Activated CD4-positive, alpha-beta T cell treated with anti-CD3 and anti-CD28 coated beads for 36 hours (primary cell): ENCODE measurements at regions not wholly inside any gene's neighbourhood (a gene's known extent, or its start where the extent isn't known, plus 50 kb on each side); places are given as distances from the start of the nearest gene placed in this dataset.

ENCODE experiments used
- ATAC-seq: fragments of 200-7000 bp; cut with Tn5 transposase; one replicate; pipeline ENCODE4 v1.10.0; 2021; ENCODE audit warnings: mild to moderate bottlenecking, moderate library complexity
- CTCF ChIA-PET: fragments of 350-600 bp; sonication (Branson Sonifier 250); formaldehyde crosslinking; loops from one replicate; lab custom pipeline; 2021; ENCODE audit warnings: antibody characterized with exemption; lab: Charles Lee
- POLR2A ChIA-PET: fragments of 350-600 bp; sonication (Branson Sonifier 250); formaldehyde crosslinking; loops from one replicate; lab custom pipeline; 2021; ENCODE audit warnings: antibody characterized with exemption, inconsistent platforms; lab: Charles Lee
- DNase-seq: peaks from one replicate; pipeline ENCODE4 v3.0.0-alpha.2; 2020
- H3K27ac Mint-ChIP-seq: one replicate; pipeline ENCODE4 v1.8.0; 2021; ENCODE audit warnings: mixed read lengths
- H3K27me3 Mint-ChIP-seq: one replicate; pipeline ENCODE4 v1.8.0; 2021; ENCODE audit warnings: mixed read lengths
- H3K36me3 Mint-ChIP-seq: one replicate; pipeline ENCODE4 v1.8.0; 2021; ENCODE audit warnings: low read depth, mixed read lengths
- H3K4me1 Mint-ChIP-seq: one replicate; pipeline ENCODE4 v1.8.0; 2021; ENCODE audit warnings: mixed read lengths
- H3K4me3 Mint-ChIP-seq: one replicate; pipeline ENCODE4 v1.8.0; 2021; ENCODE audit warnings: mild to moderate bottlenecking, moderate library complexity, mixed read lengths
- H3K9me3 Mint-ChIP-seq: one replicate; pipeline ENCODE4 v1.8.0; 2021; ENCODE audit warnings: low read depth, mixed read lengths
- intact Hi-C, 2 experiments: fragments of 100-400 bp; cut with DNase I in 1 of 2; cut with micrococcal nuclease in 1 of 2; formaldehyde crosslinking; loops; one replicate each; pipeline versions ENCODE4 v1.14.2 to v1.15.1; 2022 to 2024; cut with DNase I, micrococcal nuclease

DNA sequence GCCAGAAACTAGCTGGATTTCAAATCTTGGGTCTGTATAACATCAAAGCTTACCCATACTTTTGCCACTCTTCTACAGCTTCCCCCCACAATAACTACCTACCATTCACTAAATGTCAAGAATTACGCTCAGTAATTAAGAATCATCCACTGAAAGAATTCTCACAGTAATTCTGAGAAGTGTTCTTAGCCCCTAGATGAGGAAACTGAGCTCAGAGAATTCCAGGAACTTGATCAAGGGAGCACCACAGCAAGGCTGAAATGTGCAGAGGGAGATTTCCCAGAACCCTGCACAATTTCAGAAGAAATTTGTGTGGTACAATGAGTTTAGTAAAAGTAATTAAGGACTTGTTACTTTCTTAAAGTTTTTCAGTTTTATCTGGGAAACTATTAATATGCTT lies 194.5 kb upstream of the STK17B start:
- POLR2A ChIA-PET, result no interaction called here
- intact Hi-C loops, result no loop called here
- DNase-seq (no peak), ATAC-seq (no peak)
- peaks cover 15% of the 10 kb centered on the region for H3K9me3 Mint-ChIP-seq
- CTCF ChIA-PET, result interaction anchor here (1.2 kb wide), 1 partner anchor 288 kb away, joined by 6 read pairs; no protein-coding TSS in a partner anchor
- no peak overlapping the region for H3K27ac Mint-ChIP-seq
- no peaks in the 10 kb centered on the region for H3K36me3 Mint-ChIP-seq
- peaks cover 2% of the 10 kb centered on the region for H3K4me1 Mint-ChIP-seq
- H3K27me3 Mint-ChIP-seq, result no peaks in the 10 kb centered on the region
- no peak overlapping the region for H3K4me3 Mint-ChIP-seq

DNA sequence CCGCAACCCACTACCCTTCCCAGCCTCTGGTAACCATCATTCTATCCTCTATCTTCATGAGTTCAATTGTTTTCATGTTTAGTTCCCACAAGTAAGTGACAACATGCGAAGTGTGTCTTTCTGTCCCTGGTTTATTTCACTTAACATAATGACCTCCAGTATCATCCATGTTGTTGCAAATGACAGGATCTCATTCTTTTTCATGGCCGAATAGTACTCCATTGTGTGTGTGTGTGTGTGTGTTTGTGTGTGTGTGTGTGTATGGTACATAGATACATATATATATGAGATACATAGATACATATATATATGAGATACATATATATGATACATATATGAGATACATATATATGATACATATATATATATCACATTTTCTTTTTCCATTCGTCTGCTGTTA lies 196.3 kb upstream of the STK17B start:
- DNase-seq (no peak), ATAC-seq (no peak)
- H3K27me3 Mint-ChIP-seq, result no peaks in the 10 kb centered on the region
- CTCF ChIA-PET, result no interaction called here
- H3K36me3 Mint-ChIP-seq, result no peaks in the 10 kb centered on the region
- peaks cover 2% of the 10 kb centered on the region for H3K4me1 Mint-ChIP-seq
- H3K27ac Mint-ChIP-seq, result no peak overlapping the region
- POLR2A ChIA-PET, result no interaction called here
- H3K4me3 Mint-ChIP-seq, result no peak overlapping the region
- intact Hi-C loops, result no loop called here
- peaks cover 15% of the 10 kb centered on the region for H3K9me3 Mint-ChIP-seq

DNA sequence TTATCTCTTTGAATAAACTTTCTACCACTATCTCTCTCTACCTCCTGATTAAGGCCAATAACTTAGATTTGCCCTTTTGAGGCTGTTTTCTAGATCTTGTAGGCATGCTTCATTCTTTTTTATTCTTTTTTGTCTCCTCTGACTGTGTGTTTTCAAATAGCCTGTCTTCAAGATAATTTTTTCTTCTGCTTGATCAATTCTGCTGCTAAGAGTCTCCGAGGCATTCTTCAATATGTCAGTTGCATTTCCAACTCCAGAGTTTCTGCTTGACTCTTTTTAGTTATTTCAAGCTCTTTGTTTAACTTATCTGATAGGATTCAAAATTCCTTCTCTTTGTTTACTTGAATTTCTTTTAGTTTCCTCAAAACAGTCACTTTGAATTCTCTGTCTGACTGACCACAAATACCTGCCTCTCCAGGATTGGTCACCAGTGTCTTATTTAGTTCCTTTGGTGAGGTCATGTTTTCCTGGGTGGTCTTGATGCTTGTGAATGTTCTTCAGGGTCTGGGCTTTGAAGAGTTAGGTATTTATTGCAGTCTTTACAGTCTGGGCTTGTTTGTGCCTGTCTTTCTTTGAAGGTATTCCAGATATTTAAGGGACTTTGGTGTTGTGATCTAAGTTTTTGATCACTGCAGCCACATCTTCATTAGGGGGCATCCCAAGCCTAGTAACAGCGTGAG lies 197.3 kb upstream of the STK17B start:
- H3K36me3 Mint-ChIP-seq, result no peaks in the 10 kb centered on the region
- no peaks in the 10 kb centered on the region for H3K27me3 Mint-ChIP-seq
- H3K27ac Mint-ChIP-seq, result no peak overlapping the region
- DNase-seq (no peak), ATAC-seq (no peak)
- intact Hi-C loops, result no loop called here
- peaks cover 2% of the 10 kb centered on the region for H3K4me1 Mint-ChIP-seq
- peaks cover 15% of the 10 kb centered on the region for H3K9me3 Mint-ChIP-seq
- ChIA-PET POLR2A (no interaction called here), CTCF (no interaction called here)
- no peak overlapping the region for H3K4me3 Mint-ChIP-seq

DNA sequence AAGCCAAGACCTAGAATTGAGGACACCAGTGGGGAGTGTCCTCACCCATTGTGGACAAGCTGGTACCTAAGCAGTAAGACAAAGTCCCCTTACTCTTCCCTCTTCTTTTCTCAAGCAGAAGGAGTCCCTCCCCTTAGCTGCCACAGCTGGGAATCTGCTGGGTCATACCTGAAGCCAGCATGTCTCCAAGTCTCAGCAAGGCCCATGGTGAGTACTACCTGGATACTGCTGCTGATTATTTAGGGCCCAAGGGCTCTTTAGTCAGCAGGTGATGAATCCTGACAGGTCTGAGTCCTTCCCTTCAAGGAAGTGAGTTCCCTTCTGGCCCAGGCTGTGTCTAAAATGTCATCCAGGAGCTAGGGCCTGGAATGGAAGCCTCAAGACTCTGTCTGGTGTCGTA lies 198.6 kb upstream of the STK17B start:
- intact Hi-C loops, result no loop called here
- Mint-ChIP-seq H3K27me3 (peaks cover 2% of the 10 kb centered on the region), H3K4me3 (no peak overlapping the region), H3K27ac (no peak overlapping the region), H3K36me3 (no peaks in the 10 kb centered on the region), H3K4me1 (peaks cover 2% of the 10 kb centered on the region), H3K9me3 (peaks cover 15% of the 10 kb centered on the region)
- ATAC-seq (no peak), DNase-seq (no peak)
- POLR2A ChIA-PET, result no interaction called here
- CTCF ChIA-PET, result interaction anchor here (1.4 kb wide), 1 partner anchor 83 kb away, joined by 4 read pairs; no protein-coding TSS in a partner anchor

DNA sequence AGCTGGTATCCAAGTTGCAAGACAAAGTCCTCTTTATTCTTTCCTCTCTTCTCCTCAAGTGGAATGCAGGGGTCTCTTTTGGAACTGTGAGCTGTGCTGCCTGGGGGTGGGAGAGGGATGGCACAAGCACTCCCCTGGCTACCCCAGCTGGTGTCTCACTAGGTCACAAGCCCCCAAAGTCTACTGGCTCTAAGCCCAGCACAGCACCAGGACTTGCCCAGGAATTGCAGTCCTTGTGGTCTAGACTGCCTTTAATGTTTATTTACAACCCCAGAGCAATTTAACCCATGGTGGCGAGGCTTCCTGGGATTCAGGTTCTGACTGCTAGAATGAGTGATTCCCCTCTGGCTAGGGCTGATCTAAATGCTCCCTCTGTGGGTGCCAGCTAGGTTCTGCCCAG lies 199.0 kb upstream of the STK17B start:
- CTCF ChIA-PET, result interaction anchor here (1.4 kb wide), 1 partner anchor 83 kb away, joined by 4 read pairs; no protein-coding TSS in a partner anchor

DNA sequence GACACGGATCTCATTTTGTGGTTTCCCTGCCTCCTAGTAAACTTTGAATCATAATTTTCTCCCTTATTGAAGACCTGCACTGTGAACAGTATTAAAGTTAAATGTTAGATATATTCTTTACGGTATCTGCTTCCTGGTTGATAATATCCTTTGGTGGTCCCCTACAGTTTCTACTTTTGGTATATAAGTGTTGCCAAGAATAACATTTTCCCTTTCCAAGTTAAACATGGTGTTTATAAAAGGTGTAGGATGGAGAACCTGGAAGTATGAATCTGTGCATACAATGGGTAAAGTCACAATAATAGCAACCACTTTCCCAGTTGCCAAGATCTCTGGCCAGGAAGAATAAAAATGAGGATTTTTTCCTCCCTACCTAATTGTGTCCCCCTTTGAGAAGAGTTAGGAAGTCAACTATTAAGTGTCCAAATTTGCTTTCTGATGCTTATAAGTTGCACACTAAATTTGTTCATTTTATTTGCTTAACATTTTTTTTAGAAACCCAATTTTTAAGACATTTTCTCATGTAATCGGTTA lies 201.0 kb upstream of the STK17B start:
- no peak overlapping the region for H3K4me3 Mint-ChIP-seq
- CTCF ChIA-PET, result interaction anchor here (1.2 to 1.3 kb wide), 3 partner anchors 8 to 294 kb away, joined by 3 to 6 read pairs (median 3); no protein-coding TSS in a partner anchor

More for the DNA sequence above, 199.0 kb upstream of the STK17B start:
- intact Hi-C loops, result no loop called here
- H3K36me3 Mint-ChIP-seq, result no peaks in the 10 kb centered on the region
- ATAC-seq, result no peak
- DNase-seq, result no peak
- H3K4me3 Mint-ChIP-seq, result no peak overlapping the region
- peaks cover 2% of the 10 kb centered on the region for H3K27me3 Mint-ChIP-seq
- H3K4me1 Mint-ChIP-seq, result peaks cover 2% of the 10 kb centered on the region
- H3K27ac Mint-ChIP-seq, result no peak overlapping the region
- POLR2A ChIA-PET, result no interaction called here
- peaks cover 15% of the 10 kb centered on the region for H3K9me3 Mint-ChIP-seq

DNA sequence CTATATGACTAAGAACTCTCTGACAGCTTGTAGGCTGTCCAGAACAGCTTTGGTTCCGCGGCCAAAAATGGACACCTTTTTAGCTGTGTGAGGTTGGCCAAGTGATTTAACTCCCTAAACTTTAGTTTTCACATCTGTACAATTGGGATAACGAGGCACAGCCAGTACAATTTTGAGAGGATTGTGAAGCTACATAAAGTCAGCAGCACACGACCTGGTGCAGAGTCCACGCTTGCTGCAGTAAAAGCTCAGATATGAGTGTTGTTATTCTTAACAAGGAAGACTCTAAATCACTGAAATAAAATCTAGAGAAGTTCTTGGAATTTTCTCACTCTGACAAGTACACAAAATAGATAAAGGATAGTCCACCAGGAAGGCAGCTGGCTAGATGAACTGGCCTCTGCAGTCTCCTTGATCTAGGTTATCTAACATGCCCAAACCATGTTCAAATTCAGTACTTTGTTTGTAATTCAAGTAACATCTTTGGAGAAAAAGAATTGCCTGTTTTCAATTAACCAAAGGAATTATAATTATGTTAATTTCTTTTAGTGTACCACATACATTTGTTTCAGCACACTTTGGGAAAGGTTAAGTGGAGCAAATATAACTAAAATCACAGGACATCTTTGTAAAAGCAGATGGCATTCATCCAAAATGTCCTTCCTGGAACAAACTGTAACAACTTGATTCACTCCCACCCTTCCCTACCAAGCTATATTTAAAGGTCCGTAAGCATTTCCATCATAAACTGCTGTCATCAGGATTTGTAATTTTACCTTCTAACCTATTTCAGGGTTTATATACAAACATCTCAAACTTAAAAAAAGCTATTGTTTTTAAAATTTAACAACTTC lies 201.7 kb upstream of the STK17B start:
- no peak for ATAC-seq
- Mint-ChIP-seq H3K4me1 (peaks cover 12% of the 10 kb centered on the region), H3K4me3 (no peak overlapping the region), H3K27me3 (peaks cover 4% of the 10 kb centered on the region), H3K36me3 (no peaks in the 10 kb centered on the region), H3K27ac (no peak overlapping the region), H3K9me3 (peaks cover 11% of the 10 kb centered on the region)
- intact Hi-C loops, result no loop called here
- ChIA-PET POLR2A (no interaction called here), CTCF (interaction anchor here (1.3 kb wide), 1 partner anchor 8 kb away, joined by 6 read pairs; no protein-coding TSS in a partner anchor)
- no peak for DNase-seq

More for the DNA sequence above, 201.0 kb upstream of the STK17B start:
- Mint-ChIP-seq H3K27me3 (peaks cover 4% of the 10 kb centered on the region), H3K4me1 (peaks cover 5% of the 10 kb centered on the region), H3K9me3 (peaks cover 15% of the 10 kb centered on the region), H3K36me3 (no peaks in the 10 kb centered on the region), H3K27ac (no peak overlapping the region)
- ATAC-seq (no peak), DNase-seq (no peak)
- intact Hi-C loops, result no loop called here
- POLR2A ChIA-PET, result no interaction called here

DNA sequence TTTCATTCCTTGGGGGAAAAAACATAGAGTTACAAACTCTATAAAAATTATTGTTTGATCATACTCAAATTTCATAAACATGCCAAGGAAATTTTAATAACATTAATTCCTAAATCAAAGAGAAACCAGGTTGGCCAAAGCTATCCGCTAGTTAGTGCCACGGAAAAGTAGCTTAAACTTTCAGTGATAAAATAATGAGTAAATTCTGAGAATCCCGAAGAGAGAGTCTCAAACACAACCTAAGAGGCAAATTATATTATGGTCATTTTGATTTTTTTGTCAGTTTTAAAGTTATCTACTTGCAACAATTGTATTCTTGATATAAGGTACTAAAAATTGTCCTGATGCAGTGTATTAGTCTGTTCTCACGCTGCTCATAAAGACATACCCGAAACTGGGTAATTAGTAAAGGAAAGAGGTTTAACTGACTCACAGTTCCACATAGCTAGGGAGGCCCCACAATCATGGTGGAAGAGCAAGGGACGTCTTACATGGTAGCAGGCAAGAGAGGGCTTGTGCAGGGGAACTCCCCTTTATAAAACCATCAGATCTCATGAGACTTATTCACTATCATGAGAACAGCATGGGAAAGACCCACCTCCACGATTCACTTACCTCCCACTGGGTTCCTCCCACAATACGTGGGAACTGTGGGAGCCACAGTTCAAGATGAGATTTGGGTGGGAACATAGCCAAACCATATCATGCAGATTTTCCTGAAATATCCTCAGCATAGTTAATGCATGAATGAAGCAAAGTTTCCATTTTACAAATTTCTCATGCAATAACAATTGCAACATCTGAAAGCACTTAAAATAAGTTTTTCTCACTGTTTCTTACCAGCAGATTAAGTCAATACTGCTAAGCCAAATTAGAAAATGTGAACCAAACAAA lies 205.9 kb upstream of the STK17B start:
- Mint-ChIP-seq H3K4me1 (peaks cover 13% of the 10 kb centered on the region), H3K27ac (peak overlapping the region; percentile 17), H3K27me3 (peaks cover 4% of the 10 kb centered on the region), H3K9me3 (no peaks in the 10 kb centered on the region), H3K36me3 (no peaks in the 10 kb centered on the region), H3K4me3 (no peak overlapping the region)
- ATAC-seq, result peak; percentile 84
- CTCF ChIA-PET, result interaction anchor here (0.6 to 1.2 kb wide), 3 partner anchors 13 to 717 kb away, joined by 3 read pairs; no protein-coding TSS in a partner anchor
- intact Hi-C loops, result no loop called here
- POLR2A ChIA-PET, result no interaction called here
- DNase-seq, result peak; percentile 66

DNA sequence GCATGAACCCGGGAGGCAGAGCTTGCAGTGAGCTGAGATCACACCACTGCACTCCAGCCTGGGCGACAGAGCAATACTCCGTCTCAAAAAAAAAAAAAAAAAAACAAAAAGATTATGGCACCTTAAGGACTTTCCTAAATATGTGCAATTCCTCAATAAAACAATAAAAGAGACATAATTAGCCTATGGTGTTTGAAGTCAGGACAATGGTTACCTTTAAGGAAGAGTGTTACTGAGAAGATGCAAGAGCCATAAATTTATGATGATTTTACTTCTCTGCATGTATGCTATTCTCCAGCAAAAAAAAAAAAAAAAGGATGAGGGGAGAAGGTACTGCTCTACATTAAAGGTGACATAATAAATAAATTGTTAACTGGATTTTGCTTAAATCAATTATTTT lies 208.2 kb upstream of the STK17B start:
- intact Hi-C loops, result no loop called here
- no peak overlapping the region for H3K27ac Mint-ChIP-seq
- DNase-seq (no peak), ATAC-seq (no peak)
- H3K4me3 Mint-ChIP-seq, result no peak overlapping the region
- CTCF ChIA-PET, result interaction anchor here (1.1 kb wide), 1 partner anchor 17 kb away, joined by 3 read pairs; no protein-coding TSS in a partner anchor
- no peaks in the 10 kb centered on the region for H3K36me3 Mint-ChIP-seq
- H3K4me1 Mint-ChIP-seq, result peaks cover 13% of the 10 kb centered on the region
- H3K27me3 Mint-ChIP-seq, result peaks cover 2% of the 10 kb centered on the region
- POLR2A ChIA-PET, result no interaction called here
- H3K9me3 Mint-ChIP-seq, result no peaks in the 10 kb centered on the region

DNA sequence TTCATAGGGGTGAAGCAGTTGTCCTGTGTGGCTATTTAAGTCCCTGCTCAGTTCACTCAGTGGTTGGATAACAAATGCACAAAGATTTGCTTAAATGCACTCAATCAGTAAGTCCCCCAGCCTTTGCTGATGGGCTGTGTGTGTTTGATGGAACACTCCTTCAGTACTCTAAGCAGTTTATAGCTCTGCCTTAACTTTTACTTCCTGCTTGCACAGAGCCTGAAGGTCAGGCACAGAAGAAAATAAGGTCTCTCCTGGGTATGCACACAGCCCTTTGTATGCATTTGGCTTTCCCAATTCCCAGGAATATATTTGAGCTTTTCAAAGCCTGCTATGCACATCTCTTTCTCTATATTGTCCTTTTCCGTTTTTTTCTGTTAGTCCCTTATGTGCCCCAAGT lies 208.7 kb upstream of the STK17B start:
- Mint-ChIP-seq H3K27ac (no peak overlapping the region), H3K27me3 (peaks cover 1% of the 10 kb centered on the region), H3K9me3 (no peaks in the 10 kb centered on the region), H3K4me1 (peaks cover 13% of the 10 kb centered on the region), H3K4me3 (no peak overlapping the region), H3K36me3 (no peaks in the 10 kb centered on the region)
- ChIA-PET CTCF (interaction anchor here (0.6 to 1.1 kb wide), 3 partner anchors 17 to 74 kb away, joined by 3 to 4 read pairs (median 3); no protein-coding TSS in a partner anchor), POLR2A (no interaction called here)
- ATAC-seq (no peak), DNase-seq (no peak)
- intact Hi-C loops, result no loop called here
